Fibroblast of skin of right biceps (primary cell): ENCODE measurements at regions not wholly inside any gene's neighbourhood (a gene's known extent, or its start where the extent isn't known, plus 50 kb on each side); places are given as distances from the start of the nearest gene placed in this dataset.

Source experiments
- DNase-seq: peaks from one replicate; pipeline ENCODE4 v3.0.0-alpha.2; 2013

GRCh38 chr14:71694591-71695530 is 237.4 kb upstream of the RGS6 start:
- DNase-seq: no peak

DNA sequence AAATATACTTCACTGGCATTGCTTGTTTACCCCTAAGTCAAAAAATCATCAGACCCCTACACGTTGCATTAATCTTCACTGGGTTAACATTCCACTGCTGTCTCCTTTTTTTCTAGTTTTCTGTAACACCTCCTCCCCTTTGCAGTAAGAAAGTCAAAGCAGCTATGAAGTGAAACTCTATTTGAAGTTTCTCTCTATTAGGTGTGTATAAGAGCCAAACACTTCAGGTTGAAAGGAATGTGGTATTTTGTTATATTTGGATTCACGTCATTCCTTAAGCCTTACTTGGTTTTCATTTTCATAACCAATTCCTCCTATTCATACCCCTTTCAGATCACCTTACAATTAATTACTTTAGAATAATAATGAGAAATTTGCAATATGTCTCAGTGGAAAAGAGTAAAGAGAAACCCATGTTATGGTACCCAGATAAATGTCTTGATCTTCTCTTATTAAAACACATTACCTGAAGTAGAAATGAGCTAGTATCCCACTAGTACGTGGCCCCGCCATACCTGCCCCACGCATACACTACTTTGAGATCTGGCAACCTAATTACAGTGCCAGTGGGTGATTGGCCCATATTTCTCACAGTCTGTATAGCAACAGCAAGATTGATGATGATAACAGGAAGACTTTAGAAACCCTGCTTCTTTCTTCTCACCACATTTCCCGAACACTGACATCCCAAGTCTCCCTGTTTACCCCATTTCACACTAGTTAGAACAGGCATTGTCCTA is 236.4 kb upstream of the RGS6 start:
- no peak for DNase-seq

DNA sequence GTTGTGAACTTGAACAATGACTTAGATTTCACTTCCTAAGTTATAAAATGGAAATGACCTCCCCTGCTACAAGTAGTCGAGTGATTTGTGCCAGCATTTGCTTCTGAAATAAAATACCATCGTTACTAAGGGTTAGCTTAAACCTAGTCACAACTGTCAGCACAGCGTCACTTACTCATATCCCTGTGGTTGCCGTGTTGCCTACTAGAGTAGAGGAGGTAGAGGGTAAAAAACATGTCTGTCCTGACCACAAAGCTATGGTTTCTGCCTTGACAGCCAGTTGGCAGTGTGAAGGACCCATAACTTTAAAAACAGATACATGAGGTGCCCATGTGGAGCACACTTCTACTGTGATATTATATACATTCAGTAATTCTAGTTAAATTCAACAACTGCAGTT is 234.2 kb upstream of the RGS6 start:
- peak; percentile 51 for DNase-seq

- no peak for DNase-seq
Measured at GRCh38 chr14:71698673-71699072, 233.6 kb upstream of the RGS6 start.

DNA sequence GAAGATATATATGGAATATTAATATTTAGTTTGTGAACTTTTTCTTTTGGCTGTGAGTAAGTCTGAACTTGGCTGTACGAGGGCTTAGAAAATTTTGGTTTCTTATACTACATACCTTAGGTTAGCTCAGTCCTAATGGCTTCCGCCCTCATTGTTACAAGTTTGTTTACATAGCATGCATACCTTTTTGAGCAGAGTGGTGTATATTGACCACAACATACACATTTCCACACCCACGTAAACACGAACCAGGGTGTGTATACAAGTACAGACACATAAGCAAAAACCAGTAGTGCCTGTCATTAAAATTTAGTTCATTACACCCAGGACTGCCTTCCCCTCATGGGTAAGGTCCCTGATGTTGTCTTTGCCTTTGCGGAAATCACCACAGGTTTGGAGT is 230.2 kb upstream of the RGS6 start:
- no peak for DNase-seq

DNA sequence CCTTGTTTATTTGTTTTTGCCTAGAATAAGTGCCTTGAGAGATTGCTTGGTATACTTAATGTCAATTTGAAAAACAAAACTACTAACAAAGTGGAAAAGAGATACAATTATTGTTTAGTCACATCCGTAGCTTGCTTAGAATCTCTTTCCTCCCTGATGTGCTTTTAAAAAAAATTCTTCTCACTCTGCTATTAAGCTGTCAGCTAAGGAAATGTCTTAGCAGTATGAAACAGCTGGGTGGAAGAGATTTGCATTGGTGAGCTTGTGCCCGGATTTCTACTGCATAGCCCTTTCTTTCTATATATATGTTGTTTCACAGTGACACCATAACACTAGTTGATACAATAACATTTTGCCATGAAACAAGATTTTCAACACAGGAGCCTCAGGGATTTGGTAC is 229.4 kb upstream of the RGS6 start:
- DNase-seq: no peak

- DNase-seq: peak; percentile 60
Measured at GRCh38 chr14:71703477-71703876, 228.8 kb upstream of the RGS6 start.

DNA sequence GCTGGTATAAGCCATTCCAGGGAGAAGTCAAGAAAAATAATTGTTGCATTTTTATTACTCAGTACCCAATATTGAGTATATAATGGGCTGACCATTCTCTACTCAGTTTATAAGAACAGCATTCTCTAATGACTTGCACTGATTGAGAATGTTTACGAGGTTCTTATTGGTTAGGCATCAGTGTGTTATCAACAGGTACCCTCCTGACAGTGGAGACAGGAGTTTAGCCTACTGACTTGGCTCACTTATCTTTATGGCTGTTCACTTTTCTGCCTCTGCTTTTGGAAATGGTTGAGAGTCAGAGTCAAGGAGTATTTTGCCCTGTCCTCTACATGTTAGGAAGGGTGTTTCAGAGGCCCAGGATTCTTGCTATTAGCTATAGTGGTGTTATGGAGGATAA is 228.0 kb upstream of the RGS6 start:
- DNase-seq: no peak

DNA sequence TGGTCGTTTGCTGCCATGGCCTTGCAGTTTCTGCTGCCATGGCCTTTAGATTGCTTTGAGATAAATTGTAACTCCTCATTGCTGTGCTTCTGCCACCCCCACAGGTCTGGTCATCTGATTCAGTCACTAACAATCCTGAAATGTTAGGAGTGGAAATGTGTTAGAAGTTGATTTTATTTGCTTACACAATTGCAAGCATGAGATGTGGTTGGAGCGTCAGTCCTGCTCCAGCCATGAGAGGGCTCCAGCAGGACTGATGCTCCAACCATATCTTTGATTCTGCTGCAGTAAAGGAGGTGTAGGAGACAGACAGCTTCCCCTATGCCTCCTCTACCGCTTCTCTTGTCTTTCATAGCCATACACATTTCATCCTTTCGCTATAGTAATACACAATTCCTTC is 226.8 kb upstream of the RGS6 start:
- DNase-seq: no peak

- DNase-seq: no peak
Measured at GRCh38 chr14:71709076-71709475, 223.2 kb upstream of the RGS6 start.

GRCh38 chr14:71709987-71710386 is 222.2 kb upstream of the RGS6 start:
- no peak for DNase-seq

DNA sequence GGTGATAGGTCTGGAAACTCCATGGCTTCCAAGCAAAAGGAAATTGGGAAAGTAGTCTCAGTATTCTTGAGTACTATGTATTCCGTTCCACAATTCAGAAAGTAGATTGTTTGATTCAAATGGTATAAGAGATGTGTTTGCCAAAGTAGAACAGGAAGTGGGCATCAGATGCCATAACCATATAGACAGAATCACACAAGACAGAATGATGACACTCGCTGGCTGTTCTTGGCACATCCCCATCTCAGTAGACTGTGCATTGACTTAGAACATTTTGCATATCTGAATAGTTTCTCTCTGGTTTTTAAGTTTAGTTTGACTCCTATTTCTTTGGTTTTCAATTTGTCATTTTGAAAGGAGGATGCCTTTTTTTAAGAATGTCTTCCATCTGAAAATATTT is 221.1 kb upstream of the RGS6 start:
- DNase-seq: no peak

DNA sequence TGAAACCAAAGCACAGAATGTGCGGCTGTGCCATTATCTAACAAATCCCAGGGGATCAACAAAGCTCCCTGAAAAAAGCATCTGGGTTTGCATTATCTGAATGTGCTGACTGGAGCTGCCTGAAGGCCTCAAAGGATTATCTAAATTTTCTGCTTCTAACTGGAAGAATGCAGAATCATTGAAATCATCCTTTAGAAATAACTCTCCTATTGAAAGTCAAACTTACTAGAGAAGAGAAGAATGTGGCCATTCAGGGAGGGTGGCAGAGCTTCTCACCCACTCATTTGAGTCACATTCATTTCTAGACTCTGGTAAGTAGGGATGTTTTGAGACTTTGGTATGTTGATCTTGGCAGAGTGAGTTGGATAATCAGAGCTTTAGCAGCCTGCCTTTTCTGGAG is 220.6 kb upstream of the RGS6 start:
- peak; percentile 96 for DNase-seq

DNA sequence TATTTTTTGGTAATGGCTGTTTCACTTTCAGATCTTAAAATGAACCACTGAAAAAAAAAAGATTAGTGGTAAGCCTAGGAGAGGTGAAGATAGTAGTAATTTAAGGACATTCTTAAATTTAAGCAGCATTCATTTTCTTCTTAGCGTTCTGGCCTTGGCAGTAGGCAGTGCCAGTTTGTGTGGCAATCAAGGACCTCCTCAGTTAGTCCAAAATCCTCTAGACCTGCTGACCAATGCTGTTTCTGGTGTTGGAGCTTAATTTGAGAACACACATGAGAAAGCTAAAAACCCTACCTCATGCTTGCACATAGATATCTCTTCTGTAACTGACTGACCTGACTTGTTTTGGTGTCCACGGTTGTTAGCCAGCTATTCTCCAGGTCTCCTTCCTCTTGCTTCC is 219.8 kb upstream of the RGS6 start:
- DNase-seq: no peak

GRCh38 chr14:71713016-71713415 is 219.2 kb upstream of the RGS6 start:
- peak; percentile 66 for DNase-seq

DNA sequence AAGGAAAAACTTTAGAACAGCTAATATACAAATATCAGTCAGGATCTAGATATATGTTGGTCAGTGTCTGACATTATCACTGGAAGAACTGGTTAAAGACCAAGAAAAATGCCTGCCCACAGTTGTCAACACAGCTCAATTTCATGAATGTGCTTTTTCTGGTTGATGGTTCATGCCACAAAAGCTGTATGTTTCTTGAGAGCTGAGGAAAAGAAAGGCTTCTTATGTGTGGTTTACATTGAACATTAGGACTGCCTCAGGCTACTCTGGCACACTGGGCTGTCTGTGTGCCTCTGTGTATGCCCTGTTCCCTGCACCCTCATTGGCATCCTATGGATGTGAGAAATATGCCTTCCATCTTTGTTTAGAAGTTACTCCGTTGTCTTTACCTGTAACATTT is 218.8 kb upstream of the RGS6 start:
- no peak for DNase-seq

DNA sequence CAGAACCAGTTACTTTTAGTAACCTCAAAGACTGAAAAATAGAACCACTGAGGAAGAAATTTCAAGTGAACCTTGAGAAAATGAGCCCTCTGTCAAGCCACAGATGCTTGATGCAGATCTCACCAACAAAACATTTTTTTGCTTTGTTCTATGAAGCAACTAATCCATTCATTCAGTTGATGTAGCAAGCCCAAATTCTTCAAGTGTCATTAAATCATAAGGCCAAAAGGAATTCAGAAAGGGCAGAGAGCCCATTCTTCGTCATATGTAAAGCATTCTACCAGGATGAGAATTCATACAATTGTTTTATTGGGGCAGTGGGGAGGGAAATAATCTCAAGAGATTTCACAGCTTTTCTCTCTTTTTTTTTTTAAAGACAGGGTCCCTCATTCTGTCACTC is 218.0 kb upstream of the RGS6 start:
- DNase-seq: peak; percentile 96

- DNase-seq: peak; percentile 92
Measured at GRCh38 chr14:71716041-71716772, 216.0 kb upstream of the RGS6 start.

- peak; percentile 84 for DNase-seq
Measured at GRCh38 chr14:71720978-71721624, 211.1 kb upstream of the RGS6 start.

DNA sequence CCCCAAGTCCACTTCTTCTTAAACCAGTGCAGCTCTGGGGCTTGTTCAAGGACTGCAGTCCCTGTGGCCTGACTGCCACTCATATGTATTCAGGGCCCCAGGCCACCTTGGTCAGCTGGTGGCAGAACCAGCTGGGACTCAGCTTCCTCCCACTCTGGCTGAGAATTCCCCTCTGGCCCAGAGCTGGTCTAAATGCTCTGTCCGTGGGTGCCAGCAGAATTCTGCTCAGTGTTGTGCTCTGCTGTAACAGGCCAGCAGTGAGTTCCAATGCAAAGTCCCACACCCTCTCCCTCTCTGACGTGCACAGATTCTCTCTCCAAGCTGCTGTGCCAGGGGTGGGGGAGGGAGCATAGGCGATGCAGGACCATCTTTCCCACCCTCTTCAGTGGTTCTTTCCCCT is 210.4 kb upstream of the RGS6 start:
- DNase-seq: no peak

DNA sequence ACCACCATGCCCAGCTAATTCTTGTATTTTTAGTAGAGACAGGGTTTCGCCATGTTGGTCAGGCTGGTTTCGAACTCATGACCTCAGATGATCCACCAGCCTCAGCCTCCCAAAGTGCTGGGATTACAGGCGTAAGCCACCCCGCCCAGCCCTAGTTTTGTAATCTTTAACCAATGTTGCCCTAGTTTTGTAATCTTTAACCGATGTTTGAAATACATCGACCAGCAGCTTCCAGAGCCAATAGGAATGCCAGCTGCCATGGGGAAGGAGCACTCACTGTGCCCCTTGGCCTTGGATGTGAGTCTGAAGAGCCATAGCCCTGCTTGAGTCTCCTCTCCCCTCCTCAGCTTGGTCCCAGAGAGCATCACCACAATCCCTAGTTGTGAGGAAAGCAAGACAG is 209.3 kb upstream of the RGS6 start:
- no peak for DNase-seq

- DNase-seq: peak; percentile 85
Measured at GRCh38 chr14:71725922-71726579, 206.2 kb upstream of the RGS6 start.
